ENCODE measurements at regions not wholly inside any gene's neighbourhood (a gene's known extent, or its start where the extent isn't known, plus 50 kb on each side); places are given as distances from the start of the nearest gene placed in this dataset.

DNA sequence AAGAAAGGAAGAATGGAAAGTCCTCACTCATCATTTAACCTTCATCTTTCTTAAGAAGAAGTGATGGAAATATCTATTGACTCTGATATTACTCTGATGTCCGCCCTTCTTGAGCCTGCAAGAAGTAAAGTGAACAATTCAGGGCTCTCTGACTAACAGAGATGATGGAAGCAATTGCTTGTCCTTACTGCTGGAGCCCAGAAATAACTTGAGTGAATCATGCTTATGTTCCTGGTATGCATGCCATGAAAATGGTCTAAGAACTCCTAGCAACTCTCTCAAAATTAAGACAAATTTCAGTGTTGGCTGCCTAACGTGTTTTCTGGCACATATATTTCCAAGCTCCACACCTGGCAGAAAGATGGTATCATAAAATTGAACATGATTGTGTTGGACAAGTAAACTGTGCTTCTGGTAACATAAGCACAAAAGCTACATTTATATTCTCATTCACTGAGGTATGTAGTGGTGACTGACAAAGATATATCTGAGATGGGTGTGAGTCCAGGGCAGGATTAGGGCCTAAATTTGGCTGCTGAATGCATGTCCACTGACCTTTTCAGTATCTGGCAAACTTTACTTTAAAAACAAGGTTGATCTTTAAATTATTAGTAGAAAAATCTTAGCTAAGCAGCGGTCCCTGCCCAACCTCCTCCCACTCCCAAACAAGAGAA lies 109.2 kb upstream of the OTUD4 start:
- H4K91ac ChIP-seq (ENCODE audit: insufficient read length, low read depth, low read length): no peak overlapping the region
- H3T11ph ChIP-seq (ENCODE audit: low read length): no peak overlapping the region
- H3K23ac ChIP-seq (ENCODE audit: insufficient read length, low read depth, low read length): no peak overlapping the region
- no peaks in the 10 kb centered on the region for H3K79me2 ChIP-seq (ENCODE audit: insufficient read depth, low read length)
- no peak overlapping the region for H2BK15ac ChIP-seq (ENCODE audit: low read depth, low read length)
- H4K8ac ChIP-seq (replicated peaks; ENCODE audit: insufficient read length, low read depth, low read length): no peak overlapping the region
- Mint-ChIP-seq H3K27ac (no peak overlapping the region), H3K4me1 (no peaks in the 10 kb centered on the region), H3K4me3 (no peak overlapping the region), H3K36me3 (ENCODE audit: insufficient read depth in 1 of 3, low read depth in 3 of 3) (no peaks in the 10 kb centered on the region; a peak in 1 of 7 replicates), H3K27me3 (ENCODE audit: low read depth) (no peaks in the 10 kb centered on the region), H3K9me3 (no peaks in the 10 kb centered on the region)
- no CpG with 5 or more reads among the region's 3 CpGs for WGBS (ENCODE audit: extremely low coverage, insufficient read length, low lambda C conversion rate)
- no peaks in the 10 kb centered on the region for H3K79me1 ChIP-seq (ENCODE audit: insufficient read depth, low read depth, low read length, poor library complexity, severe bottlenecking)
- H3K27me3 ChIP-seq (ENCODE audit: insufficient read depth, low read length): no peaks in the 10 kb centered on the region
- H3K9ac ChIP-seq (ENCODE audit: extremely low read depth, insufficient read length, low read length): no peak overlapping the region
- no peak overlapping the region for H2BK120ac ChIP-seq (ENCODE audit: low read depth, low read length, poor library complexity, severe bottlenecking)
- H2BK5ac ChIP-seq (ENCODE audit: insufficient read length, low read length): no peak overlapping the region
- H3K56ac ChIP-seq (ENCODE audit: insufficient read length, low read depth, low read length): no peak overlapping the region
- no peak overlapping the region for H2AFZ ChIP-seq (ENCODE audit: low read length)
- no peak for TF ChIP-seq CTCF (conservative IDR thresholded peaks at IDR 0.05)
- no peaks in the 10 kb centered on the region for H3K4me1 ChIP-seq (ENCODE audit: insufficient read depth, low read length)
- no peak overlapping the region for H3K27ac ChIP-seq (ENCODE audit: insufficient read length, low read depth, low read length)
- no peak for DNase-seq
- H2AK5ac ChIP-seq (ENCODE audit: insufficient read length, low read length): no peak overlapping the region
- H3K4ac ChIP-seq (ENCODE audit: low read depth, low read length): no peak overlapping the region
- no peak overlapping the region for H3K18ac ChIP-seq (ENCODE audit: insufficient read length, low read depth, low read length)
- no peak overlapping the region for H2BK12ac ChIP-seq (ENCODE audit: insufficient read length, low read depth, low read length)
- H4K5ac ChIP-seq (ENCODE audit: insufficient read length, low read depth, low read length): no peak overlapping the region
- no peaks in the 10 kb centered on the region for H3K9me3 ChIP-seq (ENCODE audit: control insufficient read depth, low read depth, low read length)
- H2BK20ac ChIP-seq (ENCODE audit: low read depth, low read length, poor library complexity, severe bottlenecking): no peak overlapping the region
- H4K20me1 ChIP-seq (ENCODE audit: control insufficient read depth, insufficient read depth, insufficient read length): no peaks in the 10 kb centered on the region
- H3K14ac ChIP-seq (ENCODE audit: insufficient read depth, low read length): no peak overlapping the region
- no peak overlapping the region for H3K4me2 ChIP-seq (ENCODE audit: insufficient read depth, insufficient read length, low read length)
- H3K23me2 ChIP-seq (ENCODE audit: insufficient read length, low read depth, low read length, poor library complexity, severe bottlenecking): no peaks in the 10 kb centered on the region
